Choroid plexus epithelial cell (primary cell): ENCODE measurements at regions not wholly inside any gene's neighbourhood (a gene's known extent, or its start where the extent isn't known, plus 50 kb on each side); places are given as distances from the start of the nearest gene placed in this dataset.

ENCODE experiments used
- DNase-seq: peaks from one replicate; pipeline ENCODE4 v3.0.0-alpha.2; 2010; ENCODE audit warnings: low read depth
- H3K4me3 ChIP-seq: 2 replicates; pipeline ENCODE4 v1.5.1; 2011; ENCODE audit warnings: low read depth, mild to moderate bottlenecking, control low read depth, low read length, moderate library complexity
- CTCF ChIP-seq: conservative IDR thresholded peaks from 2 replicates; pipeline ENCODE4 v1.5.1; 2011; ENCODE audit warnings: low read depth, mild to moderate bottlenecking, control low read depth, inconsistent platforms, low read length, moderate library complexity

- no peak overlapping the region for H3K4me3 ChIP-seq
- DNase-seq = no peak
- no peak for TF ChIP-seq CTCF
Observed at GRCh38 chr1:168825129-168825528, 96.1 kb upstream of the DPT start.

DNA sequence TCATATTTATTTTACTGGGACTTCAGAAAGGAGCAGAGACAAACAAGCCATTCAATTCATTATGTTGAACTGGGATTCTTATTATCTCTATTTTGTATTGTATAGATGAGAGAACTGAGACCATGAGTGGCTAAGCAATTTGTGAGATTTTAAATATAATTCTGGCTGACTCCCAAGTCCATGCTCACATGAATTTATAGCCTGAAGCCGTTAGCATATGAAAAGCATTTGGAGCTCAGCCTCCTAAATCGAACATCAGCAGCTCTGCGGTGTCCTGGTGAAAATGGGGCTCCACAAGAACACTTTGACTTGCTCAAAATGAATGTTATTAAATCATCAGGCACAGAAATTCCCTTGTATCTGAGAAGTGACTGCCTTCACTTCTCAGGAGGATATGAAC lies 96.8 kb upstream of the DPT start:
- no peak for TF ChIP-seq CTCF
- no peak overlapping the region for H3K4me3 ChIP-seq
- DNase-seq = no peak

DNA sequence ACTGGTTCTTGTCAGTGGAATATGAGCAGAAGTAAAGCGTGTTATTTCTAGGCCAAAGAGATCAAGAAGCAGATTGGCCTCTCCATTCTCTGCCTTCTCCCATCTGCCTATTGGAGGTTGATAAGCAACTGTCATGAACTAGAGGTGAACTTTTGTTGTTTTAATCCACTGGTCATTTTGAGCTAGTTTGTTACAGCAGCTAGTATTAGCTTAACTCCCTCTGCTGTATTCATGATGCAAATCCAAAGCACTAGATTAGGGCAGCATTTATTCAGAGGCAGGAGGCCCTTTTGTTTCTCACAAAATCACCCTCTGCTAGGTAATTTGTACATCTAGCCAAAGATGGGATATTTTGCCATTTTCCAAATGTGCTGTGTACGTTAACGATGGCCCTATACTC lies 97.3 kb upstream of the DPT start:
- H3K4me3 ChIP-seq = no peak overlapping the region
- no peak for TF ChIP-seq CTCF

GRCh38 chr1:168827557-168827956 lies 98.6 kb upstream of the DPT start:
- no peak for DNase-seq
- no peak overlapping the region for H3K4me3 ChIP-seq
- no peak for TF ChIP-seq CTCF

More for the DNA sequence above, 97.3 kb upstream of the DPT start:
- no peak for DNase-seq

DNA sequence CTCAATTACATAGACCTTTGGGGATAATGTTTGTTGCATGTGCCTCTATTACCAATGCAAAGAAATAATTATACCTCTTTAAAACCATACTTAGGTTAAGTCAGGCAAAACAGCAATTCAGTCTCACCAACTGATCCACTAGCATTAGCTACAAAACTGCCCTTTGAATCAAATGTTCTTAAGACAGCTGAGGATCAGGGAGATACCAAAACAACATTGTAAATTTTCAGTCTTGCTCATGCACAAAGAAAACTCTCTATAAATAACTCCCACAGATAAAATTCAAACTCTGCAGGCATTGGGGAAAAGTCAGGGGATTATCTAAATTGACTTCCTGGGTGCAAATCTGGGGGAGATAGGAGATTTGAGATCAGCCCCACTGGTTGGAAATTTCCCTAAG lies 100.9 kb upstream of the DPT start:
- no peak for TF ChIP-seq CTCF
- no peak for DNase-seq
- H3K4me3 ChIP-seq = no peak overlapping the region

DNA sequence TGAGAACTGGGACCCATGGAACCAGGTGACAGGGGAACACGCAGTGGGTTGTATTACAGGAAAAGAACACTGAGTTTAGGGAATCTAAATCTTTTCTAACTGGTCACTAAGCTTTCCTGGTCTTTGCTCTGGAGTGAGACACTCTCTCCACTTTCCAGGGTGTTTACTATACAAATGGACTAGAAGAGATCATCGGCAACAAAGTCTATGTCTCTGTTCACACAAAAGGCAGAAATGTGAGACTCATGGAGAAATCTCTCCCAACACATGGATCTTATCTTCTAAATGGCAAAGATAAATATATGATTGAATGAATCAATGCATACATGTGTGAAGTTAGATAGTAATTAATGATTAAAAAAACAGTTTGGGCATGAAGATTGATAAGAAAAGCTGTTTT lies 101.6 kb upstream of the DPT start:
- TF ChIP-seq CTCF = no peak
- DNase-seq = no peak
- H3K4me3 ChIP-seq = no peak overlapping the region

- TF ChIP-seq CTCF = no peak
- H3K4me3 ChIP-seq = no peak overlapping the region
- DNase-seq = no peak
Observed at GRCh38 chr1:168832661-168833060, 103.7 kb upstream of the DPT start.
